GM23338 (cell line): ENCODE measurements at regions not wholly inside any gene's neighbourhood (a gene's known extent, or its start where the extent isn't known, plus 50 kb on each side); places are given as distances from the start of the nearest gene placed in this dataset.

ENCODE experiments used
- ATAC-seq: fragments of 200-7000 bp; cut with Tn5 transposase; 3 replicates; pipeline ENCODE4 v1.9.1; 2020
- DNase-seq: peaks from one replicate; pipeline ENCODE4 v3.0.0-alpha.2; 2015; ENCODE audit warnings: low spot score
- H2AFZ ChIP-seq: fragments of 200-600 bp; sonication (generic); 2 replicates; pipeline ENCODE4 v1.8.0; 2016; ENCODE audit warnings: antibody characterized with exemption, mild to moderate bottlenecking, moderate library complexity
- H3F3A ChIP-seq: fragments of 200-600 bp; sonication (generic); replicated peaks from 2 replicates; pipeline ENCODE4 v1.8.0; 2017; ENCODE audit warnings: antibody characterized with exemption, mixed run types, low read depth
- H3K27ac ChIP-seq: fragments of 200-600 bp; sonication (generic); 2 replicates; pipeline ENCODE4 v1.6.1; 2016; ENCODE audit warnings: low read depth
- H3K27me3 ChIP-seq: fragments of 200-600 bp; sonication (generic); 2 replicates; pipeline ENCODE4 v1.8.0; 2016; ENCODE audit warnings: mild to moderate bottlenecking, mixed run types, moderate library complexity; ENCODE audit not compliant: insufficient read depth
- H3K36me3 ChIP-seq: fragments of 200-600 bp; sonication (generic); 2 replicates; pipeline ENCODE4 v1.8.0; 2016; ENCODE audit warnings: mild to moderate bottlenecking; ENCODE audit not compliant: insufficient read depth
- H3K4me1 ChIP-seq: fragments of 200-600 bp; sonication (generic); 2 replicates; pipeline ENCODE4 v1.8.0; 2016; ENCODE audit warnings: mild to moderate bottlenecking, moderate library complexity; ENCODE audit not compliant: insufficient read depth
- H3K4me2 ChIP-seq: fragments of 200-600 bp; sonication (generic); 2 replicates; pipeline ENCODE4 v1.7.1; 2017; ENCODE audit warnings: mixed run types
- H3K4me3 ChIP-seq: fragments of 200-600 bp; sonication (generic); 2 replicates; pipeline ENCODE4 v1.6.1; 2016; ENCODE audit warnings: mixed run types
- H3K79me2 ChIP-seq: fragments of 200-600 bp; sonication (generic); replicated peaks from 2 replicates; pipeline ENCODE4 v1.8.0; 2017; ENCODE audit warnings: mild to moderate bottlenecking; ENCODE audit not compliant: insufficient read depth
- H3K9me2 ChIP-seq: fragments of 200-600 bp; sonication (generic); 2 replicates; pipeline ENCODE4 v1.8.0; 2017; ENCODE audit not compliant: insufficient read depth
- H4K20me1 ChIP-seq: fragments of 200-600 bp; sonication (generic); replicated peaks from 2 replicates; pipeline ENCODE4 v1.8.0; 2017; ENCODE audit warnings: mild to moderate bottlenecking; ENCODE audit not compliant: insufficient read depth
- H3K27ac Mint-ChIP-seq: 2 replicates; pipeline ENCODE4 v1.8.0; 2020; ENCODE audit warnings: inconsistent platforms, mild to moderate bottlenecking, moderate library complexity, mixed read lengths
- H3K27me3 Mint-ChIP-seq: 3 replicates; pipeline ENCODE4 v1.8.0; 2022; ENCODE audit warnings: low read depth, mild to moderate bottlenecking, moderate library complexity, mixed read lengths, inconsistent platforms; ENCODE audit not compliant: insufficient read depth, poor library complexity
- H3K36me3 Mint-ChIP-seq: 3 replicates; pipeline ENCODE4 v1.8.0; 2021; ENCODE audit warnings: low read depth, mild to moderate bottlenecking, inconsistent platforms, moderate library complexity, mixed read lengths
- H3K4me1 Mint-ChIP-seq: 3 replicates; pipeline ENCODE4 v1.8.0; 2020; ENCODE audit warnings: mild to moderate bottlenecking, inconsistent platforms, mixed read lengths
- H3K4me3 Mint-ChIP-seq: 3 replicates; pipeline ENCODE4 v1.8.0; 2021; ENCODE audit warnings: moderate library complexity, mild to moderate bottlenecking, inconsistent platforms, mixed read lengths
- H3K9me3 Mint-ChIP-seq: 3 replicates; pipeline ENCODE4 v1.8.0; 2020; ENCODE audit warnings: moderate library complexity, mild to moderate bottlenecking, inconsistent platforms, mixed read lengths
- CREB1 ChIP-seq: fragments of 250-450 bp; sonication (Bioruptor Pico); IDR thresholded peaks from 2 replicates; pipeline ENCODE4 v1.5.0; 2020; ENCODE audit warnings: low read depth, mild to moderate bottlenecking, moderate library complexity
- CTCF ChIP-seq, 2 experiments: fragments of 200-600 bp in 1 of 2; sonication (generic) in 1 of 2; conservative IDR thresholded peaks; 2 replicates each; pipeline versions ENCODE4 v1.5.1 to v1.6.1; 2016 to 2017; ENCODE audit warnings: antibody characterized with exemption in 2 of 2, low read depth in 2 of 2, mild to moderate bottlenecking in 2 of 2, moderate library complexity in 1 of 2
- ETS1 ChIP-seq: IDR thresholded peaks from 2 replicates; pipeline ENCODE4 v1.6.1; 2016; ENCODE audit warnings: antibody characterized with exemption
- EZH2 ChIP-seq: fragments of 200-600 bp; sonication (generic); IDR thresholded peaks from one replicate; pipeline ENCODE4 v1.8.0; 2017; ENCODE audit warnings: antibody characterized with exemption, mild to moderate bottlenecking, low read depth; ENCODE audit not compliant: unreplicated experiment
- EZH2phosphoT487 ChIP-seq: fragments of 200-600 bp; sonication (generic); IDR thresholded peaks from one replicate; pipeline ENCODE4 v1.8.1; 2018; ENCODE audit warnings: antibody characterized with exemption; ENCODE audit not compliant: unreplicated experiment
- JUNB ChIP-seq: IDR thresholded peaks from one replicate; pipeline ENCODE4 v1.6.1; 2016; ENCODE audit warnings: antibody characterized with exemption; ENCODE audit not compliant: unreplicated experiment
- NANOG ChIP-seq: IDR thresholded peaks from 2 replicates; pipeline ENCODE4 v1.6.1; 2016; ENCODE audit warnings: antibody characterized with exemption, borderline replicate concordance
- POLR2AphosphoS5 ChIP-seq: IDR thresholded peaks from 2 replicates; pipeline ENCODE4 v1.6.1; 2016; ENCODE audit warnings: antibody characterized with exemption, low read depth
- REST ChIP-seq: IDR thresholded peaks from one replicate; pipeline ENCODE4 v1.6.1; 2018; ENCODE audit warnings: antibody characterized with exemption; ENCODE audit not compliant: unreplicated experiment
- STAT1 ChIP-seq: IDR thresholded peaks from one replicate; pipeline ENCODE4 v1.6.1; 2016; ENCODE audit warnings: antibody characterized with exemption; ENCODE audit not compliant: unreplicated experiment
- ZNF114 ChIP-seq: fragments of 250-450 bp; sonication (Bioruptor Pico); IDR thresholded peaks from 2 replicates; pipeline ENCODE4 v1.5.0; 2020; ENCODE audit warnings: mild to moderate bottlenecking, moderate library complexity
- ZNF331 ChIP-seq: fragments of 250-450 bp; sonication (Bioruptor Pico); IDR thresholded peaks from 2 replicates; pipeline ENCODE4 v1.5.0; 2020; ENCODE audit warnings: low read depth, mild to moderate bottlenecking, moderate library complexity
- ZNF462 ChIP-seq: fragments of 250-450 bp; sonication (Bioruptor Pico); IDR thresholded peaks from 2 replicates; pipeline ENCODE4 v1.5.0; 2020; ENCODE audit warnings: mild to moderate bottlenecking, moderate library complexity

- no peak for DNase-seq
- Histone ChIP-seq H3F3A (no peaks in the 10 kb centered on the region), H3K27me3 (no peaks in the 10 kb centered on the region), H2AFZ (no peak overlapping the region), H3K9me2 (peaks cover 8% of the 10 kb centered on the region; the same call in 1 of the 2 replicates), H3K79me2 (no peaks in the 10 kb centered on the region), H4K20me1 (no peaks in the 10 kb centered on the region; the same call in 1 of the 2 replicates), H3K4me3 (no peak overlapping the region), H3K4me2 (no peak overlapping the region), H3K4me1 (no peaks in the 10 kb centered on the region), H3K36me3 (no peaks in the 10 kb centered on the region; the same call in 1 of the 2 replicates), H3K27ac (no peak overlapping the region)
- Mint-ChIP-seq H3K4me3 (no peak overlapping the region), H3K27ac (no peak overlapping the region), H3K4me1 (no peaks in the 10 kb centered on the region), H3K27me3 (peaks cover 1% of the 10 kb centered on the region), H3K9me3 (no peaks in the 10 kb centered on the region; the same call in 2 of the 3 replicates), H3K36me3 (no peaks in the 10 kb centered on the region)
- no peak for ATAC-seq
- TF ChIP-seq REST (no peak), CTCF (conservative IDR thresholded peaks at IDR 0.05; ENCODE audit: low read depth in 2 of 2) (no peak), POLR2AphosphoS5 (no peak), ETS1 (no peak), ZNF114 (no peak), CREB1 (CRISPR knock-in tag) (no peak), ZNF331 (no peak), JUNB (no peak), ZNF462 (no peak), NANOG (no peak), STAT1 (no peak), EZH2phosphoT487 (no peak), EZH2 (no peak)
Observed at GRCh38 chr9:86660146-86660943, 287.0 kb downstream of the GAS1 start.
